NB4 (cell line): ENCODE measurements at regions not wholly inside any gene's neighbourhood (a gene's known extent, or its start where the extent isn't known, plus 50 kb on each side); places are given as distances from the start of the nearest gene placed in this dataset.

Source experiments
- POLR2A ChIP-seq: IDR thresholded peaks from 2 replicates; pipeline ENCODE4 v1.6.1; 2011; ENCODE audit warnings: mild to moderate bottlenecking; ENCODE audit not compliant: insufficient read length; ENCODE audit errors: extremely low read depth
- TF ChIP-seq, protein P1 (sequence below): IDR thresholded peaks from one replicate; pipeline ENCODE4 v1.5.1; 2012; ENCODE audit warnings: low read depth, low read length

DNA sequence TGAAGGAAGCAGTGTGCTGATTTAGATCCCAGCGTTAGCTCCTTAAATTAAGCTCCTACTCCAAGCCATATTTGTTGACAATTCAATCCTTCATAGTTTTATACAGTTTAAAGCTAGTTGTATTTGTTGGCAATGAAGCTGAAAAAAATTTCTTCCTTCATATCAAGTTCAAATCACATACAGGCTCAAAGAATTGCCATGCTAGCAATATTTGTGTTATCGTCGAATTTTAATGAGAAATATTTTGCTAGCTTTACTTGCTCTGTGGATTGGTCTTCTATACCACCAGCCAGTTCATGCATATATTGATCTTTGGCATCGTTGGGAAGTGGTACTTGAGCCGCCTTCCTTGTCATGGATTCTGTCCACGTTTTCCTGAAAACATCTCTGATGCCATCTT is 204.6 kb upstream of the HDAC4 start:
- TF ChIP-seq, protein P1, sequence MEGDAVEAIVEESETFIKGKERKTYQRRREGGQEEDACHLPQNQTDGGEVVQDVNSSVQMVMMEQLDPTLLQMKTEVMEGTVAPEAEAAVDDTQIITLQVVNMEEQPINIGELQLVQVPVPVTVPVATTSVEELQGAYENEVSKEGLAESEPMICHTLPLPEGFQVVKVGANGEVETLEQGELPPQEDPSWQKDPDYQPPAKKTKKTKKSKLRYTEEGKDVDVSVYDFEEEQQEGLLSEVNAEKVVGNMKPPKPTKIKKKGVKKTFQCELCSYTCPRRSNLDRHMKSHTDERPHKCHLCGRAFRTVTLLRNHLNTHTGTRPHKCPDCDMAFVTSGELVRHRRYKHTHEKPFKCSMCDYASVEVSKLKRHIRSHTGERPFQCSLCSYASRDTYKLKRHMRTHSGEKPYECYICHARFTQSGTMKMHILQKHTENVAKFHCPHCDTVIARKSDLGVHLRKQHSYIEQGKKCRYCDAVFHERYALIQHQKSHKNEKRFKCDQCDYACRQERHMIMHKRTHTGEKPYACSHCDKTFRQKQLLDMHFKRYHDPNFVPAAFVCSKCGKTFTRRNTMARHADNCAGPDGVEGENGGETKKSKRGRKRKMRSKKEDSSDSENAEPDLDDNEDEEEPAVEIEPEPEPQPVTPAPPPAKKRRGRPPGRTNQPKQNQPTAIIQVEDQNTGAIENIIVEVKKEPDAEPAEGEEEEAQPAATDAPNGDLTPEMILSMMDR, result no peak
- no peak for TF ChIP-seq POLR2A
